Endothelial cell of umbilical vein (primary cell): ENCODE measurements at regions not wholly inside any gene's neighbourhood (a gene's known extent, or its start where the extent isn't known, plus 50 kb on each side); places are given as distances from the start of the nearest gene placed in this dataset.

Experiments used
- BruUV-seq: library from RNA; stranded (reverse); fragments of 400-500 nt; replicated peaks from 2 replicates; lab custom pipeline; 2021; lab: Mats Ljungman, UMichigan
- CTCF ChIA-PET: fragments of 300-600, 350-600 bp; sonication (Branson Sonifier 250); formaldehyde crosslinking; loops from one replicate; lab custom pipeline; 2021; ENCODE audit warnings: antibody characterized with exemption, inconsistent platforms; lab: Charles Lee
- POLR2A ChIA-PET: fragments of 300-600, 350-600 bp; sonication (Branson Sonifier 250); formaldehyde crosslinking; loops from one replicate; lab custom pipeline; 2021; ENCODE audit warnings: antibody characterized with exemption, inconsistent platforms; lab: Charles Lee
- DNase-seq: peaks from one replicate; pipeline ENCODE4 v3.0.0-alpha.2; 2011; ENCODE audit warnings: low read depth, low spot score
- FAIRE-seq: peaks from 2 replicates; lab custom pipeline; 2011; peaks lifted over from hg19 to GRCh38; lab: Jason Lieb, UNC
- H2AFZ ChIP-seq: 2 replicates; pipeline ENCODE4 v1.6.0; 2012; ENCODE audit warnings: low read depth, low read length, control low read depth, inconsistent platforms
- H3K27ac ChIP-seq: 2 replicates; pipeline ENCODE4 v1.5.1; 2011; ENCODE audit warnings: low read depth, mild to moderate bottlenecking, control low read depth, low read length, moderate library complexity; ENCODE audit not compliant: insufficient read depth
- H3K27me3 ChIP-seq, 2 experiments: 2 replicates each; pipeline versions ENCODE4 v1.6.0 to v1.6.1; 2011; ENCODE audit warnings: low read length in 2 of 2, mixed read lengths in 1 of 2; ENCODE audit not compliant: control insufficient read depth in 2 of 2, insufficient read depth in 2 of 2
- H3K36me3 ChIP-seq, 2 experiments: 2 replicates in 1 of 2; 3 replicates in 1 of 2; pipeline ENCODE4 v1.5.1; 2011; ENCODE audit warnings: low read length in 2 of 2, mild to moderate bottlenecking in 1 of 2, moderate library complexity in 1 of 2; ENCODE audit not compliant: control insufficient read depth in 2 of 2, insufficient read depth in 2 of 2; ENCODE audit errors: extremely low read depth in 1 of 2
- H3K4me1 ChIP-seq: 3 replicates; pipeline ENCODE4 v1.5.1; 2011; ENCODE audit warnings: mild to moderate bottlenecking, low read length; ENCODE audit not compliant: control insufficient read depth, insufficient read depth; ENCODE audit errors: extremely low read depth
- H3K4me2 ChIP-seq: 2 replicates; pipeline ENCODE4 v1.6.1; 2011; ENCODE audit warnings: low read length, control low read depth, mixed read lengths; ENCODE audit not compliant: insufficient read depth
- H3K4me3 ChIP-seq, 3 experiments: fragments of 200-600 bp in 1 of 3; sonication (generic), shearing (Covaris generic) in 1 of 3; replicated peaks in 1 of 3; 2 replicates each; pipeline ENCODE4 v1.5.1; 2011 to 2016; ENCODE audit warnings: control low read depth in 3 of 3, low read length in 3 of 3, mild to moderate bottlenecking in 2 of 3, inconsistent platforms in 1 of 3, low read depth in 1 of 3, moderate library complexity in 1 of 3; ENCODE audit not compliant: insufficient read depth in 1 of 3
- H3K79me2 ChIP-seq: 2 replicates; pipeline ENCODE4 v1.6.0; 2012; ENCODE audit warnings: low read length, inconsistent platforms; ENCODE audit not compliant: control insufficient read depth, insufficient read depth
- H3K9ac ChIP-seq: replicated peaks from 2 replicates; pipeline ENCODE3; 2011; ENCODE audit warnings: low read length, control low read depth; ENCODE audit not compliant: insufficient read depth; ENCODE audit errors: extremely low read depth
- H3K9me1 ChIP-seq: replicated peaks from 3 replicates; pipeline ENCODE4 v1.6.0; 2011; ENCODE audit warnings: mild to moderate bottlenecking, low read length; ENCODE audit not compliant: control insufficient read depth, insufficient read depth; ENCODE audit errors: extremely low read depth
- H3K9me3 ChIP-seq: replicated peaks from 2 replicates; pipeline ENCODE4 v1.5.1; 2012; ENCODE audit warnings: low read length, inconsistent platforms; ENCODE audit not compliant: control insufficient read depth, insufficient read depth
- H4K20me1 ChIP-seq: replicated peaks from 2 replicates; pipeline ENCODE3; 2011; ENCODE audit warnings: mild to moderate bottlenecking, low read length; ENCODE audit not compliant: control insufficient read depth, insufficient read depth; ENCODE audit errors: extremely low read depth
- CTCF ChIP-seq, 2 donors: IDR thresholded peaks; 1 replicate in 1 of 2; 2 replicates in 1 of 2; pipeline ENCODE4 v1.5.1; 2011; ENCODE audit warnings: low read length in 2 of 2, mild to moderate bottlenecking in 2 of 2, moderate library complexity in 2 of 2, control low read depth in 1 of 2, inconsistent platforms in 1 of 2, low read depth in 1 of 2; ENCODE audit not compliant: insufficient read depth in 1 of 2; ENCODE audit errors: extremely low read depth in 1 of 2
- FOS ChIP-seq: IDR thresholded peaks from 2 replicates; pipeline ENCODE4 v1.6.1; 2011; ENCODE audit warnings: mild to moderate bottlenecking, low read length, moderate library complexity, borderline replicate concordance; ENCODE audit not compliant: insufficient read depth
- JUN ChIP-seq: IDR thresholded peaks from 2 replicates; pipeline ENCODE4 v1.6.1; 2011; ENCODE audit warnings: borderline replicate concordance, low read depth; ENCODE audit not compliant: insufficient read length, insufficient read depth
- MAX ChIP-seq: IDR thresholded peaks from 2 replicates; pipeline ENCODE4 v1.6.1; 2011; ENCODE audit not compliant: insufficient read depth, insufficient read length
- MYC ChIP-seq: IDR thresholded peaks from one replicate; pipeline ENCODE4 v1.6.1; 2011; ENCODE audit warnings: mild to moderate bottlenecking, low read depth, low read length
- POLR2A ChIP-seq: IDR thresholded peaks from 2 replicates; pipeline ENCODE4 v1.6.1; 2012; ENCODE audit warnings: low read depth, mild to moderate bottlenecking, control low read depth, low read length
- POLR2AphosphoS5 ChIP-seq: IDR thresholded peaks from 2 replicates; pipeline ENCODE4 v1.6.1; 2012; ENCODE audit warnings: low read depth, mild to moderate bottlenecking, control low read depth, low read length, moderate library complexity; ENCODE audit not compliant: insufficient read depth
- dilution Hi-C: fragments of 300-500 bp; cut with MboI; formaldehyde crosslinking; loops from one replicate; pipeline ENCODE4 v1.15.0; 2019; ENCODE audit warnings: low sequenced_read_pairs; ENCODE audit not compliant: extremely low pct_ligation_motif_present
- intact Hi-C: fragments of 100-400 bp; cut with micrococcal nuclease; formaldehyde crosslinking; loops from one replicate; pipeline ENCODE4 v1.10.0; 2022

GRCh38 chr2:8043295-8043694, 638.6 kb upstream of the ID2 start:
- no peak overlapping the region for H3K27ac ChIP-seq
- H3K9ac ChIP-seq: no peak overlapping the region
- no peaks in the 10 kb centered on the region for H3K36me3 ChIP-seq
- no peaks in the 10 kb centered on the region for H4K20me1 ChIP-seq
- DNase-seq (no peak), FAIRE-seq (no peak)
- no peak overlapping the region for H3K4me2 ChIP-seq
- no peaks in the 10 kb centered on the region for H3K9me1 ChIP-seq
- no peak for TF ChIP-seq MAX
- no peak for TF ChIP-seq FOS
- no peak for TF ChIP-seq POLR2AphosphoS5
- no peak for TF ChIP-seq CTCF (IDR thresholded peaks at IDR 0.05; ENCODE audit: extremely low read depth in 1 of 2, insufficient read depth in 1 of 2, low read depth in 1 of 2, low read length in 2 of 2)
- H3K79me2 ChIP-seq: no peaks in the 10 kb centered on the region
- no peaks in the 10 kb centered on the region for H3K4me1 ChIP-seq
- no peak overlapping the region for H2AFZ ChIP-seq
- intact Hi-C loops: no loop called here
- H3K27me3 ChIP-seq: no peaks in the 10 kb centered on the region
- dilution Hi-C loops: no loop called here
- POLR2A ChIA-PET: no interaction called here
- CTCF ChIA-PET: no interaction called here
- H3K4me3 ChIP-seq: no peak overlapping the region
- no TSS peak for BruUV-seq
- peaks cover 7% of the 10 kb centered on the region for H3K9me3 ChIP-seq

DNA sequence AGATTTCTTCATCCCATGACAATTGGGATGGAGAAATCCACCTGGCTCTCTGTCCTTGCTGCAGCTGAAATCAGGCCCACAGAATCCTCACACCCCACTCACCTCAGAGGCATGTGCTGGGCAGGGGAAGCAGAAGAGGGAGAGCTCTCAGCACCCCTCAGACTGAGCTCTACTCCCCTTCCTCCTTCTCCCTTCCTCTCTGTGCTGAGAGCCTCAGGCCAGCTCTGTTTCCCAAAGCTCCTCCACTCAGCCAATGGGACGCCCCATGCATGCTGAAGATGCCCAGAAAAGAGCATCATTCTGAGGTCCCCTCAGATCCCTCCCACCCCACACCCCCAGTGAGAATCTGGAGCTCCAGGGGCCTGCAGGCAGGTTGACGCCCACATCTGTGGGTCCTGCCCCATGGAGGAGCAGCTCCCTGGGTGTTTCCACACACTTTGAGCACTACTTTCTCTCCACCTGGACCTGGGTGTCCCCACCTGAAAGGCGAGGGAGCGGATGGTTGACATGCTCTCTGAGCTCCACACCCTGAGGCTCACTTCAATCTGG, 637.7 kb upstream of the ID2 start:
- Histone ChIP-seq H4K20me1 (no peaks in the 10 kb centered on the region), H3K36me3 (no peaks in the 10 kb centered on the region), H3K4me1 (no peaks in the 10 kb centered on the region), H3K9me1 (no peaks in the 10 kb centered on the region), H3K27me3 (no peaks in the 10 kb centered on the region), H2AFZ (no peak overlapping the region), H3K9me3 (peaks cover 7% of the 10 kb centered on the region), H3K79me2 (no peaks in the 10 kb centered on the region), H3K4me2 (no peak overlapping the region), H3K27ac (no peak overlapping the region), H3K4me3 (no peak overlapping the region), H3K9ac (no peak overlapping the region)
- FAIRE-seq: no peak
- ChIA-PET CTCF (no interaction called here), POLR2A (no interaction called here)
- BruUV-seq: no TSS peak
- intact Hi-C loops: no loop called here
- dilution Hi-C loops: no loop called here
- DNase-seq: no peak
- no peak for TF ChIP-seq JUN
- no peak for TF ChIP-seq FOS
- no peak for TF ChIP-seq POLR2AphosphoS5
- no peak for TF ChIP-seq CTCF (IDR thresholded peaks at IDR 0.05; ENCODE audit: extremely low read depth in 1 of 2, insufficient read depth in 1 of 2, low read depth in 1 of 2, low read length in 2 of 2)
- TF ChIP-seq POLR2A: no peak
- no peak for TF ChIP-seq MYC
